GM10266 (cell line): ENCODE measurements at regions not wholly inside any gene's neighbourhood (a gene's known extent, or its start where the extent isn't known, plus 50 kb on each side); places are given as distances from the start of the nearest gene placed in this dataset.

Experiments
- DNase-seq: peaks from one replicate; pipeline ENCODE4 v3.0.0; 2012; ENCODE audit errors: extremely low spot score
- TF ChIP-seq, protein P1 (sequence below): IDR thresholded peaks from 2 replicates; pipeline ENCODE4 v1.5.1; 2012; ENCODE audit warnings: mild to moderate bottlenecking, low read depth; ENCODE audit not compliant: control insufficient read depth, insufficient read depth; ENCODE audit errors: missing control alignments

DNA sequence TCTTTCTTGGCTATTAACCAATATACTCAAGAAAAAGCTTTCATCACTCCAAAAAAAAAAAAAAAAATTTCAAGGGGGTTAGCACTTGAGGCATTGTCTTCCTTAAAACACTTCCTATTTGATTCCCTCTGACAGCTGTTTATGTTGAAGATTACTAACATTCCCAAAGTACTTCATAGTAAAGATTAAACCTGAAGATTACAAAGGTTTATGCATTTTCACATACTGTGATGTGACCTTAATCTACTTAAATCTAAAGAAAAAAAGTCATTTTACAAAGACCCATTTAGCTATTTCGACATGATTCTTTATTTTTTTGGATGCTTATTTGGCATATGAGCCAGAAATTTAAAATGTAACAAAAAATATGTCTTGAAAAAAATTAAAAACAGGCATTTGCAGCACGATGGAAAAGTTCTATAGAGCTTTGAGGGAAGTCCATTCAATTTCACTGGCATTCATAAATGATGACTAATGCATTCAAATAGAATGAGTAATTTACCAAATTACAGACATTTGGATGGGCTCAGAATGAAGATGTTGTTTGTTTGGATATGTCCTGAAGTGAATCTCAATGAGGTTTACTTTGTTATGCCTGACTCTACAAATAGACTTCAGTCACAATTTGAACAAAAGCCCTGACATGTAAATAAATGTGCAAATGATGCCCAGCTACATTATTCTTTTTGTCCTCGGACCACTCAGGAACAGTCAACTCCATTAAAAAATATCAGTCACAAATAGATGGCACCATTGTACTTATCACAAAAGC is 674.6 kb upstream of the MARCKS start:
- TF ChIP-seq, protein P1, sequence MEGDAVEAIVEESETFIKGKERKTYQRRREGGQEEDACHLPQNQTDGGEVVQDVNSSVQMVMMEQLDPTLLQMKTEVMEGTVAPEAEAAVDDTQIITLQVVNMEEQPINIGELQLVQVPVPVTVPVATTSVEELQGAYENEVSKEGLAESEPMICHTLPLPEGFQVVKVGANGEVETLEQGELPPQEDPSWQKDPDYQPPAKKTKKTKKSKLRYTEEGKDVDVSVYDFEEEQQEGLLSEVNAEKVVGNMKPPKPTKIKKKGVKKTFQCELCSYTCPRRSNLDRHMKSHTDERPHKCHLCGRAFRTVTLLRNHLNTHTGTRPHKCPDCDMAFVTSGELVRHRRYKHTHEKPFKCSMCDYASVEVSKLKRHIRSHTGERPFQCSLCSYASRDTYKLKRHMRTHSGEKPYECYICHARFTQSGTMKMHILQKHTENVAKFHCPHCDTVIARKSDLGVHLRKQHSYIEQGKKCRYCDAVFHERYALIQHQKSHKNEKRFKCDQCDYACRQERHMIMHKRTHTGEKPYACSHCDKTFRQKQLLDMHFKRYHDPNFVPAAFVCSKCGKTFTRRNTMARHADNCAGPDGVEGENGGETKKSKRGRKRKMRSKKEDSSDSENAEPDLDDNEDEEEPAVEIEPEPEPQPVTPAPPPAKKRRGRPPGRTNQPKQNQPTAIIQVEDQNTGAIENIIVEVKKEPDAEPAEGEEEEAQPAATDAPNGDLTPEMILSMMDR: no peak
- DNase-seq: no peak

DNA sequence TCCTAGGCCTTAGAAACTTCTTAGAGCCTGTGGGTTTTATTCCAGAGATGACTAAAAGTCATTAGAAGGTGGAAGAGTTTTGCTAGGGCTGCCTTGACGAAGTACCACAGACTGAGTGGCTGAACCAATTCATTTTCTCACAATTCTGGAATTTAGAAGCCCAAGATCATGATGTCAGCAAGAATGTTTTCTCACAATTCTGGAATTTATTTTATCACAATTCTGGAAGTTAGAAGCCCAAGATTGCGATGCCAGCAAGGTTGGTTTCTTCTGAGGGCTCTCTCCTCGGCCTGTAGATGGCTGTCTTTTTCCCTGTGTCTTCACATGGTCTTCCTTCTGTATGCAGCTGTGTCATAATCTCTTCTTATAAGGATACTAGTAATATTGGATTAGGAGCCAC is 672.9 kb upstream of the MARCKS start:
- TF ChIP-seq, protein P1: peak; percentile 1
- DNase-seq: no peak

DNA sequence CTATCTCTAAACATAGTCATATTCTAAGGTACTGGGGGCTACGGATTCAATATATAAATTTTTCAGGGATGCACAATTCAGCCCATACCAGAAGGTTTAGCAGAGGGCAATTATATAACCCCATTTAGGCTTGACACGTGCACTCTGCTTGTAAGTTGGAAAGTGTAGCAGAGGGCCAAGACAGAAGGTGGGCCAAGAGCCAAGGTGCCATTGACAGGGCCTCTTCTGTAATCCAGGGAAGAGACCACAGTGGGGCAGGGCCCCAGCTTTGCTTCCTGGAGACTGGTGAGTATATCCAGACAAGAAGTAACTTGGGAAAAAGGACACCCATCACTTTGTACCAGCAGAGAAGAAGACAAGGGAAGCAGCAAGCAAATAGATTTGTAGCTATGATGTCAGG is 672.4 kb upstream of the MARCKS start:
- no peak for DNase-seq
- TF ChIP-seq, protein P1: no peak

DNA sequence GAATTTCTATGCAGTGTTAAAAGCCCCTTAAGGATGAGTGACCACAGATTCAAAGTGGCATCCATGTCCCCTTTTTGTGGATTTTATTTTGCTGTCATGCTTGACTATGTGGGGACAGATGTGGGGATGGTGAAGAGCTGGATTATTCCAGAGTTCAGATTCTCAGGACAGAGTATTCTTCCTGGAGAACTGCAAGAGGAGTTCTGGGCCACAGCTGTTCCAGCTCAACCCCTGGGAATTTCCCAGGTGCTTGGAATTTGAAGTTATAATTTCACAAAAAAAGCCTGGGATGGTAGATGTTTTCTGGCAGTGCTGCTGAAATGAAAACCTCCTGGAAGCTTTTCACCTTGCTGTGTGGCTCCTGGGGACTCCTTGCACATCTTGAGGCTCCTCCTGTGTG is 671.8 kb upstream of the MARCKS start:
- no peak for DNase-seq
- TF ChIP-seq, protein P1: no peak

DNA sequence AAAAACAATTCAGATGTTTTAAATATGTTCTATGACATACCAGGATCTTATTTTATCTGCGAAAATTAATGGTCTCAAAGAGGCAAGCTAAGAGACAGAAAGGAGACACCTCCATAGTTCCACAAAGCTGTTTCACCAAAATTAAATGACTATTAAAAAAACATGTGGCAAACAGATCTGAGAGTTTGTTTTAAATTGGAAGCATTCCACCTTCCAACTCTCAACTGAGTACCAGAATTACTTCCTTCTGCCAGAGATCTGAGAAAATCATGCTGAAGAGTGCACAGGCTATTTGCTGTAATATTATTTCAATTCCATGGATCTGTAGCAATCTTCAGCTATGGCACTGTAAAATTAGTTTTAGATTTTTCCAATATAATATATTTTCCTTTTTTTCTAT is 669.5 kb upstream of the MARCKS start:
- DNase-seq: no peak
- TF ChIP-seq, protein P1: no peak

DNA sequence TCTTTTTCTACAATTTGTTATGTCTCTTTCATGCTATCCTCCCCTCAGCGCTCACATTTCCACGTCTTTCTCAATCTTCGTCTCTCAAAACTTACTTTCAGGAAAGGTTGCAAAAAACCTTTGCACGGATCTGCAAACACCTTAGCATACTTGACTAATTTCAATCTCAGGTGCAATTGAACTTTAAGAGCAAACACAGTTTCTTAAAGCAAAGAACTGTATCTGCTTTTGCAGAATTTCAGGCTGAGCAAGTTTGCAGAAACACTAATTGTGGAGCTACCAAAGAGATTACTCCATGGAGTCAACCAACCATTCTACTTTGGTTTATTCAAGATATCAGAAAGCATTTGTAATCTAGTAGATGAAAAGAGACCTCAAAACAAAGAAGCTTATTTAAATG is 668.2 kb upstream of the MARCKS start:
- TF ChIP-seq, protein P1: no peak
- DNase-seq: no peak

DNA sequence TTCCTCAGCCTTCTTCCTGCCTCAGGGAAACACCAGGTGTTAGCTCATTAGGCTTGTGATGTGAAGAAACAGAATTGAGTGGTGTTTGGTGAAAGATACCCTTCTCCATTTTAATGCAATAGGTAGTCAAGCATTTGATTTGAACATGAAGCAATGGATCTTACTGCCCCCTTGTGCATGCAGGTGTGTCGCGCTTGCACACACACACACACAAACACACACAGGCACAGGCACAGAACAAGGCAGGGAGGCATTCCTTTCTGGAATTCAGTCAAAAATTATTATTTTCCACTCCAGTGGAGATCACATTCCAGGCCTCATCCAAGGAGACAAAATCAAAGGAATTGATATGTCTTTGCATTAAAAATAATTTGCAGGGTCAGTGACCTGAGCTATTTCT is 667.0 kb upstream of the MARCKS start:
- DNase-seq: no peak
- TF ChIP-seq, protein P1: peak; percentile 17
